ENCODE measurements at regions not wholly inside any gene's neighbourhood (a gene's known extent, or its start where the extent isn't known, plus 50 kb on each side); places are given as distances from the start of the nearest gene placed in this dataset.
"Not testable (repeated sequence)": the region's sequence is repeated elsewhere in the genome, so short reads cannot be mapped to it uniquely, and the experiment has no call there.

GRCh38 chr13:73317140-73317539, 258.3 kb downstream of the KLF5 start:
- Histone ChIP-seq H3K36me3 (ENCODE audit: control insufficient read depth in 3 of 3, insufficient read depth in 2 of 3, low read depth in 1 of 3, low read length in 3 of 3) (no peaks in the 10 kb centered on the region), H3K27ac (ENCODE audit: low read depth in 1 of 3, low read length in 2 of 3) (no peak overlapping the region), H3K4me3 (ENCODE audit: low read depth in 1 of 3, low read length in 3 of 3) (no peak overlapping the region), H3K9me3 (ENCODE audit: control insufficient read depth in 2 of 2, insufficient read depth in 1 of 2, low read depth in 1 of 2, low read length in 1 of 2) (peaks cover 0 to 4% of the 10 kb centered on the region in 2 donors), H3K4me1 (ENCODE audit: control insufficient read depth in 3 of 3, insufficient read depth in 2 of 3, low read depth in 1 of 3, low read length in 2 of 3) (no peaks in the 10 kb centered on the region), H3K27me3 (ENCODE audit: control insufficient read depth in 3 of 3, insufficient read depth in 3 of 3, low read length in 3 of 3) (no peaks in the 10 kb centered on the region)
- FAIRE-seq (no peak), DNase-seq (no peak)
- 95 to 98% (median 98%) methylated on average over 2 of the region's 2 CpGs for WGBS, 3 donors

GRCh38 chr13:73310366-73310765, 251.6 kb downstream of the KLF5 start:
- Histone ChIP-seq H3K4me1 (ENCODE audit: control insufficient read depth in 3 of 3, insufficient read depth in 2 of 3, low read depth in 1 of 3, low read length in 2 of 3) (peaks cover 0 to 5% (median 0%) of the 10 kb centered on the region in 3 donors), H3K36me3 (ENCODE audit: control insufficient read depth in 3 of 3, insufficient read depth in 2 of 3, low read depth in 1 of 3, low read length in 3 of 3) (no peaks in the 10 kb centered on the region), H3K27ac (ENCODE audit: low read depth in 1 of 3, low read length in 2 of 3) (peak overlapping the region in 1 of 3 donors; percentile 41), H3K4me3 (ENCODE audit: low read depth in 1 of 3, low read length in 3 of 3) (no peak overlapping the region), H3K9me3 (ENCODE audit: control insufficient read depth in 2 of 2, insufficient read depth in 1 of 2, low read depth in 1 of 2, low read length in 1 of 2) (peaks cover 0 to 9% of the 10 kb centered on the region in 2 donors), H3K27me3 (ENCODE audit: control insufficient read depth in 3 of 3, insufficient read depth in 3 of 3, low read length in 3 of 3) (no peaks in the 10 kb centered on the region)
- DNase-seq (peak in 1 of 2 donors; percentile 32), FAIRE-seq (no peak)
- 54 to 70% (median 64%) methylated on average over 2 of the region's 2 CpGs for WGBS, 3 donors

DNA sequence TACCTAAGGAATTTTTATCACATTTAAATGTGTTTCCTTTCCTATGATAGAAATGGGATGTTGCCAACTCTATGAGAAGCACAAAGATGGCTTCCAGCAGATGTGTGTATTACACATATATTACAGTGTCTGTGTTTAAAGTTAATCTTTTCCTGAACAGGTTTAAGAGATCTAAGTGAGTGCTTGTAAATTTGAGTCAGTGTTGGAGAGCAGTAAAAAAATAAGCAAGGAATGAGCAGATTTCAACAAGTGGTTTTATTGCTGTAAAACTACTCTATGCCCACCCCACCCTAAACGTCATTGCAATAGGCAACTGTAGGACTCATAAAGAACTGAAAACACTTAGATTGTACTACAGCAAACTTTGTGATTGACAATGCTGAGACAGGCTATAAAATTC, 248.7 kb downstream of the KLF5 start:
- Histone ChIP-seq H3K4me1 (ENCODE audit: control insufficient read depth in 3 of 3, insufficient read depth in 2 of 3, low read depth in 1 of 3, low read length in 2 of 3) (peaks cover 0 to 9% (median 0%) of the 10 kb centered on the region in 3 donors), H3K4me3 (ENCODE audit: low read depth in 1 of 3, low read length in 3 of 3) (no peak overlapping the region), H3K9me3 (ENCODE audit: control insufficient read depth in 2 of 2, insufficient read depth in 1 of 2, low read depth in 1 of 2, low read length in 1 of 2) (peaks cover 0 to 6% of the 10 kb centered on the region in 2 donors), H3K27me3 (ENCODE audit: control insufficient read depth in 3 of 3, insufficient read depth in 3 of 3, low read length in 3 of 3) (no peaks in the 10 kb centered on the region), H3K27ac (ENCODE audit: low read depth in 1 of 3, low read length in 2 of 3) (peak overlapping the region in 1 of 3 donors; percentile 64), H3K36me3 (ENCODE audit: control insufficient read depth in 3 of 3, insufficient read depth in 2 of 3, low read depth in 1 of 3, low read length in 3 of 3) (no peaks in the 10 kb centered on the region)
- DNase-seq: peak in 1 of 2 donors; percentile 88
- 17 to 49% (median 21%) methylated on average over 1 of the region's 1 CpG for WGBS, 3 donors
- no peak for FAIRE-seq

GRCh38 chr13:73306688-73307087, 247.9 kb downstream of the KLF5 start:
- Histone ChIP-seq H3K4me3 (ENCODE audit: low read depth in 1 of 3, low read length in 3 of 3) (no peak overlapping the region), H3K36me3 (ENCODE audit: control insufficient read depth in 3 of 3, insufficient read depth in 2 of 3, low read depth in 1 of 3, low read length in 3 of 3) (no peaks in the 10 kb centered on the region), H3K9me3 (ENCODE audit: control insufficient read depth in 2 of 2, insufficient read depth in 1 of 2, low read depth in 1 of 2, low read length in 1 of 2) (peaks cover 0 to 5% of the 10 kb centered on the region in 2 donors), H3K27me3 (ENCODE audit: control insufficient read depth in 3 of 3, insufficient read depth in 3 of 3, low read length in 3 of 3) (no peaks in the 10 kb centered on the region), H3K4me1 (ENCODE audit: control insufficient read depth in 3 of 3, insufficient read depth in 2 of 3, low read depth in 1 of 3, low read length in 2 of 3) (peaks cover 0 to 11% (median 0%) of the 10 kb centered on the region in 3 donors), H3K27ac (ENCODE audit: low read depth in 1 of 3, low read length in 2 of 3) (peak overlapping the region in 1 of 3 donors; percentile 64)
- DNase-seq: no peak
- FAIRE-seq: no peak
- WGBS, 3 donors: 92 to 97% (median 96%) methylated on average over 1 of the region's 1 CpG

DNA sequence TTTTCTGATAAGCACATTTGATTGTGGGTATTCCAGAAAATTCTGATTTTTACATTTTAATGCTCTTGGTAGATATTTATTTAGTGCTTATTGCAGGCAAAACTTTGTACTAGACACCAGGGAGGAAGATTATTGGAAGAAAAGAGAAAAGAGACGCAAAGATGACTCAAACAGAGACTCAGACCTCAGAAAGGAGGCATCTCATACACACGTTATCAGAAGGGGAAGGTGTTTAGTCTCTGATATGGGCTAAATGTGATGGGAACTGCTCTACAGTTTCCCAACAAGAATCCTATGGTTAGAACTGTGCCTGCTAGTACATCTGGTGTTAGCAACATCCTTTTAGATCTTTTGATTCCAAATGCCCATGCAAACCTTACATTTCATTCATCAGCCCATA, 245.6 kb downstream of the KLF5 start:
- no peaks in the 10 kb centered on the region for H3K9me3 ChIP-seq (ENCODE audit: control insufficient read depth in 2 of 2, insufficient read depth in 1 of 2, low read depth in 1 of 2, low read length in 1 of 2)
- FAIRE-seq (no peak), DNase-seq (no peak)
- H3K27me3 ChIP-seq (ENCODE audit: control insufficient read depth in 3 of 3, insufficient read depth in 3 of 3, low read length in 3 of 3): no peaks in the 10 kb centered on the region
- H3K36me3 ChIP-seq (ENCODE audit: control insufficient read depth in 3 of 3, insufficient read depth in 2 of 3, low read depth in 1 of 3, low read length in 3 of 3): no peaks in the 10 kb centered on the region
- H3K27ac ChIP-seq (ENCODE audit: low read depth in 1 of 3, low read length in 2 of 3): no peak overlapping the region
- WGBS, 3 donors: 69 to 86% (median 77%) methylated on average over 2 of the region's 2 CpGs
- H3K4me3 ChIP-seq (ENCODE audit: low read depth in 1 of 3, low read length in 3 of 3): no peak overlapping the region
- H3K4me1 ChIP-seq (ENCODE audit: control insufficient read depth in 3 of 3, insufficient read depth in 2 of 3, low read depth in 1 of 3, low read length in 2 of 3): peaks cover 0 to 11% (median 0%) of the 10 kb centered on the region in 3 donors

GRCh38 chr13:73303851-73304250, 245.0 kb downstream of the KLF5 start:
- no peaks in the 10 kb centered on the region for H3K36me3 ChIP-seq (ENCODE audit: control insufficient read depth in 3 of 3, insufficient read depth in 2 of 3, low read depth in 1 of 3, low read length in 3 of 3)
- WGBS, 3 donors: 71 to 79% (median 71%) methylated on average over 6 of the region's 6 CpGs
- no peak overlapping the region for H3K27ac ChIP-seq (ENCODE audit: low read depth in 1 of 3, low read length in 2 of 3)
- H3K4me3 ChIP-seq (ENCODE audit: low read depth in 1 of 3, low read length in 3 of 3): no peak overlapping the region
- peaks cover 0 to 11% (median 0%) of the 10 kb centered on the region in 3 donors for H3K4me1 ChIP-seq (ENCODE audit: control insufficient read depth in 3 of 3, insufficient read depth in 2 of 3, low read depth in 1 of 3, low read length in 2 of 3)
- no peaks in the 10 kb centered on the region for H3K27me3 ChIP-seq (ENCODE audit: control insufficient read depth in 3 of 3, insufficient read depth in 3 of 3, low read length in 3 of 3)
- no peaks in the 10 kb centered on the region for H3K9me3 ChIP-seq (ENCODE audit: control insufficient read depth in 2 of 2, insufficient read depth in 1 of 2, low read depth in 1 of 2, low read length in 1 of 2)
- no peak for DNase-seq
- FAIRE-seq: no peak

- not testable (repeated sequence) for FAIRE-seq; H3K36me3 ChIP-seq (ENCODE audit: control insufficient read depth in 3 of 3, insufficient read depth in 2 of 3, low read depth in 1 of 3, low read length in 3 of 3); DNase-seq; H3K9me3 ChIP-seq (ENCODE audit: control insufficient read depth in 2 of 2, insufficient read depth in 1 of 2, low read depth in 1 of 2, low read length in 1 of 2); H3K27ac ChIP-seq (ENCODE audit: low read depth in 1 of 3, low read length in 2 of 3); H3K4me3 ChIP-seq (ENCODE audit: low read depth in 1 of 3, low read length in 3 of 3); H3K27me3 ChIP-seq (ENCODE audit: control insufficient read depth in 3 of 3, insufficient read depth in 3 of 3, low read length in 3 of 3); H3K4me1 ChIP-seq (ENCODE audit: control insufficient read depth in 3 of 3, insufficient read depth in 2 of 3, low read depth in 1 of 3, low read length in 2 of 3)
Observed at GRCh38 chr13:73301622-73302021, 242.8 kb downstream of the KLF5 start.

- Histone ChIP-seq H3K4me1 (ENCODE audit: control insufficient read depth in 3 of 3, insufficient read depth in 2 of 3, low read depth in 1 of 3, low read length in 2 of 3) (peaks cover 0 to 5% (median 0%) of the 10 kb centered on the region in 3 donors), H3K27ac (ENCODE audit: low read depth in 1 of 3, low read length in 2 of 3) (no peak overlapping the region), H3K36me3 (ENCODE audit: control insufficient read depth in 3 of 3, insufficient read depth in 2 of 3, low read depth in 1 of 3, low read length in 3 of 3) (no peaks in the 10 kb centered on the region), H3K9me3 (ENCODE audit: control insufficient read depth in 2 of 2, insufficient read depth in 1 of 2, low read depth in 1 of 2, low read length in 1 of 2) (no peaks in the 10 kb centered on the region), H3K4me3 (ENCODE audit: low read depth in 1 of 3, low read length in 3 of 3) (no peak overlapping the region), H3K27me3 (ENCODE audit: control insufficient read depth in 3 of 3, insufficient read depth in 3 of 3, low read length in 3 of 3) (no peaks in the 10 kb centered on the region)
- 67 to 87% (median 76%) methylated on average over 3 of the region's 3 CpGs for WGBS, 3 donors
- peak in 1 of 2 donors; percentile 44 for DNase-seq
- no peak for FAIRE-seq
Observed at GRCh38 chr13:73300718-73301425, 242.1 kb downstream of the KLF5 start.

- WGBS, 3 donors: 79 to 88% (median 82%) methylated on average over 2 of the region's 2 CpGs
- no peak for DNase-seq
- no peaks in the 10 kb centered on the region for H3K36me3 ChIP-seq (ENCODE audit: control insufficient read depth in 3 of 3, insufficient read depth in 2 of 3, low read depth in 1 of 3, low read length in 3 of 3)
- no peaks in the 10 kb centered on the region for H3K9me3 ChIP-seq (ENCODE audit: control insufficient read depth in 2 of 2, insufficient read depth in 1 of 2, low read depth in 1 of 2, low read length in 1 of 2)
- no peak overlapping the region for H3K27ac ChIP-seq (ENCODE audit: low read depth in 1 of 3, low read length in 2 of 3)
- H3K4me3 ChIP-seq (ENCODE audit: low read depth in 1 of 3, low read length in 3 of 3): no peak overlapping the region
- peaks cover 0 to 5% (median 0%) of the 10 kb centered on the region in 3 donors for H3K4me1 ChIP-seq (ENCODE audit: control insufficient read depth in 3 of 3, insufficient read depth in 2 of 3, low read depth in 1 of 3, low read length in 2 of 3)
- no peak for FAIRE-seq
- H3K27me3 ChIP-seq (ENCODE audit: control insufficient read depth in 3 of 3, insufficient read depth in 3 of 3, low read length in 3 of 3): no peaks in the 10 kb centered on the region
Observed at GRCh38 chr13:73299787-73300186, 241.0 kb downstream of the KLF5 start.

All from small intestine (tissue), 7 donors.